ENCODE measurements at regions not wholly inside any gene's neighbourhood (a gene's known extent, or its start where the extent isn't known, plus 50 kb on each side); places are given as distances from the start of the nearest gene placed in this dataset.
A peak's percentile ranks its signal among the peaks of the same experiment; 100 is the strongest.

- no peak for TF ChIP-seq CTCF (IDR thresholded peaks at IDR 0.05; ENCODE audit: low read depth, low read length)
- no peak for DNase-seq
- Histone ChIP-seq H3K36me3 (no peaks in the 10 kb centered on the region), H3K27me3 (no peaks in the 10 kb centered on the region), H3K4me3 (ENCODE audit: low read depth, low read length) (no peak overlapping the region), H3K4me1 (peaks cover 11% of the 10 kb centered on the region), H3K9me3 (no peaks in the 10 kb centered on the region; the same call in 1 of the 2 replicates)
Measured at GRCh38 chr4:4783847-4784246, 75.6 kb upstream of the MSX1 start.

GRCh38 chr4:4782969-4783368 is 76.5 kb upstream of the MSX1 start:
- H3K9me3 ChIP-seq: no peaks in the 10 kb centered on the region
- H3K27me3 ChIP-seq: no peaks in the 10 kb centered on the region
- H3K4me1 ChIP-seq: peaks cover 11% of the 10 kb centered on the region
- H3K36me3 ChIP-seq: no peaks in the 10 kb centered on the region
- TF ChIP-seq CTCF (IDR thresholded peaks at IDR 0.05; ENCODE audit: low read depth, low read length): no peak
- DNase-seq: no peak
- H3K4me3 ChIP-seq (ENCODE audit: low read depth, low read length): no peak overlapping the region

GRCh38 chr4:4781936-4782707 is 77.3 kb upstream of the MSX1 start:
- Histone ChIP-seq H3K27me3 (no peaks in the 10 kb centered on the region), H3K36me3 (no peaks in the 10 kb centered on the region), H3K4me1 (peaks cover 11% of the 10 kb centered on the region), H3K9me3 (no peaks in the 10 kb centered on the region), H3K4me3 (ENCODE audit: low read depth, low read length) (no peak overlapping the region)
- no peak for DNase-seq
- TF ChIP-seq CTCF (IDR thresholded peaks at IDR 0.05; ENCODE audit: low read depth, low read length): no peak

GRCh38 chr4:4780729-4781244 is 78.7 kb upstream of the MSX1 start:
- H3K4me3 ChIP-seq (ENCODE audit: low read depth, low read length): no peak overlapping the region
- DNase-seq: peak; percentile 31
- H3K36me3 ChIP-seq: no peaks in the 10 kb centered on the region
- TF ChIP-seq CTCF (IDR thresholded peaks at IDR 0.05; ENCODE audit: low read depth, low read length): no peak
- peaks cover 11% of the 10 kb centered on the region for H3K4me1 ChIP-seq
- H3K27me3 ChIP-seq: no peaks in the 10 kb centered on the region
- H3K9me3 ChIP-seq: no peaks in the 10 kb centered on the region

- no peak overlapping the region for H3K4me3 ChIP-seq (ENCODE audit: low read depth, low read length)
- no peaks in the 10 kb centered on the region for H3K27me3 ChIP-seq
- peaks cover 5% of the 10 kb centered on the region for H3K4me1 ChIP-seq
- no peak for TF ChIP-seq CTCF (IDR thresholded peaks at IDR 0.05; ENCODE audit: low read depth, low read length)
- H3K36me3 ChIP-seq: no peaks in the 10 kb centered on the region
- no peak for DNase-seq
- no peaks in the 10 kb centered on the region for H3K9me3 ChIP-seq
Measured at GRCh38 chr4:4779486-4779885, 80.0 kb upstream of the MSX1 start.

GRCh38 chr4:4779054-4779453 is 80.4 kb upstream of the MSX1 start:
- H3K9me3 ChIP-seq: no peaks in the 10 kb centered on the region
- TF ChIP-seq CTCF (IDR thresholded peaks at IDR 0.05; ENCODE audit: low read depth, low read length): no peak
- H3K27me3 ChIP-seq: no peaks in the 10 kb centered on the region
- no peaks in the 10 kb centered on the region for H3K36me3 ChIP-seq
- H3K4me1 ChIP-seq: peaks cover 2% of the 10 kb centered on the region
- DNase-seq: no peak
- H3K4me3 ChIP-seq (ENCODE audit: low read depth, low read length): no peak overlapping the region
